ENCODE measurements at regions not wholly inside any gene's neighbourhood (a gene's known extent, or its start where the extent isn't known, plus 50 kb on each side); places are given as distances from the start of the nearest gene placed in this dataset.

GRCh38 chr21:16932314-16932713 lies 580.5 kb upstream of the CXADR start:
- Histone ChIP-seq H3K9me3 (ENCODE audit: low read depth, low read length) (no peaks in the 10 kb centered on the region), H3K27ac (no peak overlapping the region), H3K9ac (ENCODE audit: insufficient read length) (no peak overlapping the region), H3K4me3 (no peak overlapping the region), H3K36me3 (ENCODE audit: insufficient read depth, low read length) (no peaks in the 10 kb centered on the region)
- DNase-seq (ENCODE audit: low read depth, low spot score) = no peak
- TF ChIP-seq POLR2AphosphoS5 (IDR thresholded peaks at IDR 0.05; ENCODE audit: borderline replicate concordance, low read depth, low read length) = no peak
- TF ChIP-seq FOXP2 (optimal IDR thresholded peaks at IDR 0.05; ENCODE audit: control extremely low read depth, extremely low read length, insufficient read depth) = no peak
- TF ChIP-seq EZH2 (IDR thresholded peaks at IDR 0.05) = no peak

- Histone ChIP-seq H3K9me3 (ENCODE audit: low read depth, low read length) (no peaks in the 10 kb centered on the region; the same call in 1 of the 2 replicates), H3K27ac (no peak overlapping the region), H3K36me3 (ENCODE audit: insufficient read depth, low read length) (no peaks in the 10 kb centered on the region), H3K9ac (ENCODE audit: insufficient read length) (no peak overlapping the region), H3K4me3 (no peak overlapping the region)
- TF ChIP-seq POLR2AphosphoS5 (IDR thresholded peaks at IDR 0.05; ENCODE audit: borderline replicate concordance, low read depth, low read length) (no peak), FOXP2 (optimal IDR thresholded peaks at IDR 0.05; ENCODE audit: control extremely low read depth, extremely low read length, insufficient read depth) (no peak), EZH2 (IDR thresholded peaks at IDR 0.05) (no peak)
- no peak for DNase-seq (ENCODE audit: low read depth, low spot score)
Observed at GRCh38 chr21:16942703-16943102, 570.1 kb upstream of the CXADR start.

- Histone ChIP-seq H3K9ac (ENCODE audit: insufficient read length) (no peak overlapping the region), H3K4me3 (no peak overlapping the region), H3K36me3 (ENCODE audit: insufficient read depth, low read length) (no peaks in the 10 kb centered on the region), H3K27ac (no peak overlapping the region), H3K9me3 (ENCODE audit: low read depth, low read length) (no peaks in the 10 kb centered on the region; the same call in 1 of the 2 replicates)
- no peak for DNase-seq (ENCODE audit: low read depth, low spot score)
- TF ChIP-seq EZH2 (IDR thresholded peaks at IDR 0.05) (no peak), POLR2AphosphoS5 (IDR thresholded peaks at IDR 0.05; ENCODE audit: borderline replicate concordance, low read depth, low read length) (no peak), FOXP2 (optimal IDR thresholded peaks at IDR 0.05; ENCODE audit: control extremely low read depth, extremely low read length, insufficient read depth) (no peak)
Observed at GRCh38 chr21:16943231-16943630, 569.6 kb upstream of the CXADR start.

- no peak for DNase-seq (ENCODE audit: low read depth, low spot score)
- no peak overlapping the region for H3K9ac ChIP-seq (ENCODE audit: insufficient read length)
- no peak overlapping the region for H3K27ac ChIP-seq
- no peaks in the 10 kb centered on the region; the same call in 1 of the 2 replicates for H3K9me3 ChIP-seq (ENCODE audit: low read depth, low read length)
- no peaks in the 10 kb centered on the region for H3K36me3 ChIP-seq (ENCODE audit: insufficient read depth, low read length)
- no peak overlapping the region for H3K4me3 ChIP-seq
- TF ChIP-seq EZH2 (IDR thresholded peaks at IDR 0.05) (no peak), POLR2AphosphoS5 (IDR thresholded peaks at IDR 0.05; ENCODE audit: borderline replicate concordance, low read depth, low read length) (no peak), FOXP2 (optimal IDR thresholded peaks at IDR 0.05; ENCODE audit: control extremely low read depth, extremely low read length, insufficient read depth) (no peak)
Observed at GRCh38 chr21:16945580-16945979, 567.3 kb upstream of the CXADR start.

- peak; percentile 44 for DNase-seq (ENCODE audit: low read depth, low spot score)
- H3K4me3 ChIP-seq = peak overlapping the region; percentile 58
- no peaks in the 10 kb centered on the region for H3K9me3 ChIP-seq (ENCODE audit: low read depth, low read length)
- TF ChIP-seq FOXP2 (optimal IDR thresholded peaks at IDR 0.05; ENCODE audit: control extremely low read depth, extremely low read length, insufficient read depth) (no peak), POLR2AphosphoS5 (IDR thresholded peaks at IDR 0.05; ENCODE audit: borderline replicate concordance, low read depth, low read length) (no peak), EZH2 (IDR thresholded peaks at IDR 0.05) (no peak)
- no peaks in the 10 kb centered on the region for H3K36me3 ChIP-seq (ENCODE audit: insufficient read depth, low read length)
- H3K9ac ChIP-seq (ENCODE audit: insufficient read length) = peak overlapping the region; percentile 71
- H3K27ac ChIP-seq = peak overlapping the region; percentile 97
Observed at GRCh38 chr21:16956824-16957223, 556.0 kb upstream of the CXADR start.

- no peaks in the 10 kb centered on the region for H3K36me3 ChIP-seq (ENCODE audit: insufficient read depth, low read length)
- H3K27ac ChIP-seq = no peak overlapping the region
- DNase-seq (ENCODE audit: low read depth, low spot score) = no peak
- TF ChIP-seq FOXP2 (optimal IDR thresholded peaks at IDR 0.05; ENCODE audit: control extremely low read depth, extremely low read length, insufficient read depth) (no peak), POLR2AphosphoS5 (IDR thresholded peaks at IDR 0.05; ENCODE audit: borderline replicate concordance, low read depth, low read length) (no peak), EZH2 (IDR thresholded peaks at IDR 0.05) (no peak)
- H3K4me3 ChIP-seq = no peak overlapping the region
- H3K9me3 ChIP-seq (ENCODE audit: low read depth, low read length) = peaks cover 9% of the 10 kb centered on the region; the same call in 1 of the 2 replicates
- no peak overlapping the region for H3K9ac ChIP-seq (ENCODE audit: insufficient read length)
Observed at GRCh38 chr21:16965424-16965823, 547.4 kb upstream of the CXADR start.

- Histone ChIP-seq H3K9ac (ENCODE audit: insufficient read length) (no peak overlapping the region), H3K9me3 (ENCODE audit: low read depth, low read length) (peaks cover 9% of the 10 kb centered on the region; the same call in 1 of the 2 replicates), H3K36me3 (ENCODE audit: insufficient read depth, low read length) (no peaks in the 10 kb centered on the region), H3K27ac (no peak overlapping the region), H3K4me3 (no peak overlapping the region)
- TF ChIP-seq EZH2 (IDR thresholded peaks at IDR 0.05) (no peak), POLR2AphosphoS5 (IDR thresholded peaks at IDR 0.05; ENCODE audit: borderline replicate concordance, low read depth, low read length) (no peak), FOXP2 (optimal IDR thresholded peaks at IDR 0.05; ENCODE audit: control extremely low read depth, extremely low read length, insufficient read depth) (no peak)
- no peak for DNase-seq (ENCODE audit: low read depth, low spot score)
Observed at GRCh38 chr21:16968436-16968835, 544.4 kb upstream of the CXADR start.

- TF ChIP-seq EZH2 (IDR thresholded peaks at IDR 0.05) = no peak
- no peak for TF ChIP-seq FOXP2 (optimal IDR thresholded peaks at IDR 0.05; ENCODE audit: control extremely low read depth, extremely low read length, insufficient read depth)
- no peak for TF ChIP-seq POLR2AphosphoS5 (IDR thresholded peaks at IDR 0.05; ENCODE audit: borderline replicate concordance, low read depth, low read length)
- no peak overlapping the region for H3K4me3 ChIP-seq
- H3K36me3 ChIP-seq (ENCODE audit: insufficient read depth, low read length) = no peaks in the 10 kb centered on the region
- H3K27ac ChIP-seq = no peak overlapping the region
- no peak overlapping the region for H3K9ac ChIP-seq (ENCODE audit: insufficient read length)
- peaks cover 9% of the 10 kb centered on the region; the same call in 1 of the 2 replicates for H3K9me3 ChIP-seq (ENCODE audit: low read depth, low read length)
- DNase-seq (ENCODE audit: low read depth, low spot score) = no peak
Observed at GRCh38 chr21:16969636-16970035, 543.2 kb upstream of the CXADR start.

GRCh38 chr21:16974060-16974459 lies 538.8 kb upstream of the CXADR start:
- Histone ChIP-seq H3K27ac (no peak overlapping the region), H3K9ac (ENCODE audit: insufficient read length) (no peak overlapping the region), H3K9me3 (ENCODE audit: low read depth, low read length) (no peaks in the 10 kb centered on the region), H3K4me3 (no peak overlapping the region), H3K36me3 (ENCODE audit: insufficient read depth, low read length) (no peaks in the 10 kb centered on the region)
- no peak for DNase-seq (ENCODE audit: low read depth, low spot score)
- TF ChIP-seq EZH2 (IDR thresholded peaks at IDR 0.05) (no peak), FOXP2 (optimal IDR thresholded peaks at IDR 0.05; ENCODE audit: control extremely low read depth, extremely low read length, insufficient read depth) (no peak), POLR2AphosphoS5 (IDR thresholded peaks at IDR 0.05; ENCODE audit: borderline replicate concordance, low read depth, low read length) (no peak)

Data from SK-N-MC (cell line).